Ascending aorta (tissue), 2 donors: ENCODE measurements at regions not wholly inside any gene's neighbourhood (a gene's known extent, or its start where the extent isn't known, plus 50 kb on each side); places are given as distances from the start of the nearest gene placed in this dataset.
"Not testable (repeated sequence)": the region's sequence is repeated elsewhere in the genome, so short reads cannot be mapped to it uniquely, and the experiment has no call there.

Source experiments
- DNase-seq, 2 donors: peaks; one replicate each; pipeline ENCODE4 v3.0.0-alpha.2; 2019; ENCODE audit warnings: low spot score in 2 of 2
- H3K27ac ChIP-seq, 2 donors: fragments of 200-600 bp; sonication (generic); one replicate each; pipeline ENCODE4 v1.5.1; 2016 to 2017; ENCODE audit warnings: mild to moderate bottlenecking in 1 of 2
- H3K27me3 ChIP-seq: fragments of 200-600 bp; sonication (generic); one replicate; pipeline ENCODE4 v1.5.1; 2017
- H3K36me3 ChIP-seq, 2 donors: fragments of 200-600 bp; sonication (generic); one replicate each; pipeline ENCODE4 v1.5.1; 2016
- H3K4me1 ChIP-seq, 2 donors: fragments of 200-600 bp; sonication (generic); one replicate each; pipeline ENCODE4 v1.5.1; 2016 to 2017; ENCODE audit warnings: mild to moderate bottlenecking in 1 of 2
- H3K4me3 ChIP-seq, 2 donors: fragments of 200-600 bp; sonication (generic); one replicate each; pipeline ENCODE4 v1.5.1; 2016 to 2017; ENCODE audit warnings: mild to moderate bottlenecking in 1 of 2
- H3K9me3 ChIP-seq, 2 donors: fragments of 200-600 bp; sonication (generic); one replicate each; pipeline ENCODE4 v1.5.1; 2016
- CTCF ChIP-seq, 3 experiments: fragments of 200-600 bp in 2 of 3; fragments of 450-650 bp in 1 of 3; sonication (generic) in 2 of 3; IDR thresholded peaks; one replicate each; pipeline ENCODE4 v1.5.1; 2016 to 2019; ENCODE audit warnings: antibody characterized with exemption in 3 of 3, mild to moderate bottlenecking in 1 of 3, moderate library complexity in 1 of 3
- intact Hi-C: fragments of 100-400 bp; cut with DNase I; formaldehyde crosslinking; loops from one replicate; pipeline ENCODE4 v1.15.1; 2023

- no peak for DNase-seq
- Histone ChIP-seq H3K27ac (no peak overlapping the region), H3K36me3 (no peaks in the 10 kb centered on the region), H3K4me1 (no peaks in the 10 kb centered on the region), H3K9me3 (no peaks in the 10 kb centered on the region), H3K4me3 (no peak overlapping the region), H3K27me3 (no peaks in the 10 kb centered on the region)
- no peak for TF ChIP-seq CTCF (IDR thresholded peaks at IDR 0.05)
- intact Hi-C loops: no loop called here
Observed at GRCh38 chr5:101045689-101046088, 142.6 kb upstream of the ST8SIA4 start.

GRCh38 chr5:101040002-101040401 is 136.9 kb upstream of the ST8SIA4 start:
- H3K4me1 ChIP-seq, H3K9me3 ChIP-seq, H3K4me3 ChIP-seq, DNase-seq, H3K27me3 ChIP-seq, H3K36me3 ChIP-seq, H3K27ac ChIP-seq, intact Hi-C loops: not testable (repeated sequence)

GRCh38 chr5:101036778-101037177 is 133.7 kb upstream of the ST8SIA4 start:
- intact Hi-C loops: no loop called here
- no peaks in the 10 kb centered on the region for H3K4me1 ChIP-seq
- H3K27me3 ChIP-seq: no peaks in the 10 kb centered on the region
- DNase-seq: no peak
- H3K27ac ChIP-seq: no peak overlapping the region
- H3K4me3 ChIP-seq: no peak overlapping the region
- no peaks in the 10 kb centered on the region for H3K9me3 ChIP-seq
- no peaks in the 10 kb centered on the region for H3K36me3 ChIP-seq
- no peak for TF ChIP-seq CTCF (IDR thresholded peaks at IDR 0.05)

GRCh38 chr5:101035425-101035824 is 132.3 kb upstream of the ST8SIA4 start:
- Histone ChIP-seq H3K4me3 (no peak overlapping the region), H3K36me3 (no peaks in the 10 kb centered on the region), H3K4me1 (no peaks in the 10 kb centered on the region), H3K27ac (no peak overlapping the region), H3K9me3 (no peaks in the 10 kb centered on the region), H3K27me3 (no peaks in the 10 kb centered on the region)
- TF ChIP-seq CTCF (IDR thresholded peaks at IDR 0.05): no peak
- DNase-seq: no peak
- intact Hi-C loops: no loop called here

- DNase-seq: no peak
- H3K36me3 ChIP-seq: no peaks in the 10 kb centered on the region
- no peaks in the 10 kb centered on the region for H3K9me3 ChIP-seq
- H3K4me1 ChIP-seq: no peaks in the 10 kb centered on the region
- intact Hi-C loops: no loop called here
- no peak for TF ChIP-seq CTCF (IDR thresholded peaks at IDR 0.05)
- H3K27ac ChIP-seq: no peak overlapping the region
- no peaks in the 10 kb centered on the region for H3K27me3 ChIP-seq
- no peak overlapping the region for H3K4me3 ChIP-seq
Observed at GRCh38 chr5:101024299-101024698, 121.2 kb upstream of the ST8SIA4 start.

- H3K27ac ChIP-seq: no peak overlapping the region
- no peak overlapping the region for H3K4me3 ChIP-seq
- no peaks in the 10 kb centered on the region for H3K27me3 ChIP-seq
- H3K9me3 ChIP-seq: no peaks in the 10 kb centered on the region
- no peaks in the 10 kb centered on the region for H3K4me1 ChIP-seq
- no peak for TF ChIP-seq CTCF (IDR thresholded peaks at IDR 0.05)
- H3K36me3 ChIP-seq: no peaks in the 10 kb centered on the region
- intact Hi-C loops: no loop called here
- DNase-seq: no peak
Observed at GRCh38 chr5:101018299-101018698, 115.2 kb upstream of the ST8SIA4 start.
